ENCODE measurements at regions not wholly inside any gene's neighbourhood (a gene's known extent, or its start where the extent isn't known, plus 50 kb on each side); places are given as distances from the start of the nearest gene placed in this dataset.
A peak's percentile ranks its signal among the peaks of the same experiment; 100 is the strongest.

- no peak for DNase-seq
Observed at GRCh38 chr11:122270535-122270934, 154.5 kb upstream of the BLID start.

GRCh38 chr11:122269824-122270223 lies 153.8 kb upstream of the BLID start:
- DNase-seq, result no peak

GRCh38 chr11:122268601-122269130 lies 152.7 kb upstream of the BLID start:
- no peak for DNase-seq

DNA sequence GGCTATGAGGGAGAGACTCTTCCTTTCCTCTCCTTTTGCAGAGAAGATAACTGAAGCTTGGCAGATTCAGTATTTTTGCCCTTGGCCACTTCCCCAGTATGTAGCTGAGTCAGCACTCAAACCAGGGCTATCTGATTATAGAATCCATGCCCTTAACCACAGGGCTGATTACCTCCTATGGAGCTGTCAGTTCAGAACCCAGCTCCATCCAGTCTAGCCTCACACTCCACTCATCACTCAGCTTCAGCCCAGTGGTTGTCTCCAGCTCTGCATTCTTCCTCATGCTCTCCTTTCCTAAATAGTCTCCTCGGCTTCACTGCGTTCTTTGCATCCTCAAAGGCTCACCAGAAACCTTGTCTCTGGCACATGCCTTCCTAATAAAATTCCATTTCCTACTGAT lies 151.6 kb upstream of the BLID start:
- DNase-seq, result no peak

DNA sequence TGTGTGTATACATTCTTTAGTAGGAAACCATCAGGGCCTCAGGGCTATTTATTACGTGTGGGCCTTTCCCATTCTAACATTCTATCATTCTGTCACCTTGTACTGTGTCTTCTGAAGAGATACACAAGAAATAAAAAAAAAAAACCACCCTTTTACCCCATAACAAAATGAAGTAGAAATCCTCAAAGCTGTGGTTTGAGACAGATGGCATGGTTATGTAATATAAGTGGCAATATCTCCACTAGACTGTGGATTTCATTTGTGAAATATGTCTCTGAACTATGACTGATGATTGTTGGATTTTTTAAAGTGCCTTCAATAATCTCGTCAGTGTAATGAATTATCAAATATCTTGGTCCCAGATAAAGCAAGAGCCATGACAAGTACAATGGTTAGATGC lies 150.0 kb upstream of the BLID start:
- DNase-seq, result no peak

DNA sequence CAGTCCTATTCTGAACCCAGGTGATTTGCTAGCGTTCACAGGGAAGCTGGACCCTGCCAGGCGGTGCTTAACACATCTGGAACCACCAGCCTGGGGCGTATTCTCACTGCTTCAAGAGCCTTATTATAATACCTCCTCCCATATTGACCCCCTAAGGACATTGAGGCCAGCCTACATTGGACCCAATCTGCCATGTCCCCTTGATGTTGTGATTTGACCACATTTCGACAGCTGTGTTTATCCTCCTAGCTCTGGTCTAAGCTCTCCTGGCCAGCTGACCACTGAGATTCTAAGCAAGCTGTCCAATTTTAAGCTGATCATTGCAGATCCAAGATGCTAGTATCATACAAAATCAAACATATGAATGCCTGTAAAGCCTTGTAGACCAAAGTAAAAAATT lies 148.1 kb upstream of the BLID start:
- no peak for DNase-seq

GRCh38 chr11:122261546-122261945 lies 145.5 kb upstream of the BLID start:
- no peak for DNase-seq

DNA sequence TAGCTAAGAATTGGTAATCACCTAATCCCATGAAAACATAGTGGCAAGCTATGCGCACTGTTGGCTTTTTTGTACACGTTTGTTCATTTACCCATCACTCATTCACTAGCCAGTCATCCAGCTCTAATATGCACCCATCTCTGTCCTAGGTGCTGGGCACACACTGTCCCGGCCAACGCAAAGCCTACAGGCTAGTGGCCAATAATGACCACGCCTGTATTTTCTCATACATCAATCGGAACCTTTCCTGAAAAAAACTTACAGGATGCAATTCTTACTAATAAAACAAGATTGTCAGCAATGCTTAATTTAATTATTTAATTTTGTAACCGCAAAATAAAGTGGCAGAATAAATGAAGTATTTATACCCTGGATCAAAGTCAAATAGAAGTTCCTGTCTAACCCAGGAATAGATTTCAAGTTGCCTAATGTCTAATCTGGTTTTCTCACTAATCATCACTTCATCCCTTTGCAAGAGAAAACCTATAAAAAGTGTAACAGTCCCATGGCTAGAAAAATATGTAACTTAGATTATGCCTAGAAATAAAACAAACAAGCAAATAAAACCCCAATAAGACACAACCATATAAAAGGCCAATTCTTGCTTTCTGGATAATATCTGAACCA lies 143.3 kb upstream of the BLID start:
- DNase-seq, result no peak

DNA sequence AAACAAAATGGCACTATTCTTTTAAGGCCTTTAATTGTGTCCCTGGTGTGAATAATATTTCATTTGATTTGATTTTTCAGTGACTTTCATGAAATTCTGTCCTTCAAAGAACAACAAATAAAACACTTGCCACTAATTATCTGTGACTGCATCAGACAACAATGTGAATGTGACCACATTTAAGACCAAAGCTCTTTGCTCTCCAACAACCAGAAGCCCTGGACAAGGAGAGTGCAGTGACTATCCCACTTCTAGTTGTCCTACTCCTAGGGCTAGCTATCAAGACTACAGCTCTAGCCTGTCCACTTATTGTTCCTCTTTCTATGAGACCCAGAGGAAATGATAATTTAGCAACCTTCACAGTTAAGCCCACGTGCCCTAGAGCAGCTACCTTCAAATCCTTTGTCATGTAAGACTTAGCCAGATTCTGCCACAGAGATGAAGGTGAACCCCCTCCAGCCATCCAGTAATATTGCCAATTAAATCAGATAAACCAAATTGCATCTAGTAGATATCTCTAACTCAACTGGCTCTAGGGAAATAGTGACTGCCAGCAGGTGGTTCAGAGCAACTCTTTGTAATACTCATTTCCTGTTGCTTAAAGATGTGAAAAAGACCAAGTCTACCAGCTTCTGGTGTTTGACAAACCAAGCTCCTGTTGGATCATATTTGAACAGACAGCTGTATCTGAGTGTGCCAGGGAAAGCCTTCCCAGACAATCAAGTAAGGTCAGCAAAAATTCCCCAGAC lies 142.6 kb upstream of the BLID start:
- DNase-seq, result no peak

- DNase-seq, result no peak
Observed at GRCh38 chr11:122253589-122254231, 137.7 kb upstream of the BLID start.

DNA sequence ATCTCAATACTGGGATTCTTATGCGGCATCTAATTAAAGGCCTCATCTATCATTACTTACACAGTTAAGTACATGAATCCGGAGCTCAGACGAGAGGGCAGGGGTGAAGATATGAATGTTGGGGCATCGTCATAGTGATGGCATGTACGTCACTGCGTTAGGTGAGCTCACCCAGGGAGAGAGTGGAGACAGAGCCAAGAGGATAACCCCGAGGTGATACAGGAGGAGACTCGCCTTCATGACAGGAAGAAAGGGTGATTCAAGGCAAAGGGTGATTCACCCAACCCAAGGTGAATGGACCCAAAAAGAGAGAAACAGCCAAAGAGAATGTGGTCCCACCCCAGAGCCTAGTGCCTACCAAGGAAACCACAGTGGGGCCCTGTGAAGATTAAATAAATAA lies 132.9 kb upstream of the BLID start:
- peak; percentile 10 for DNase-seq

- DNase-seq, result no peak
Observed at GRCh38 chr11:122248131-122248530, 132.1 kb upstream of the BLID start.

- no peak for DNase-seq
Observed at GRCh38 chr11:122246874-122247273, 130.9 kb upstream of the BLID start.

DNA sequence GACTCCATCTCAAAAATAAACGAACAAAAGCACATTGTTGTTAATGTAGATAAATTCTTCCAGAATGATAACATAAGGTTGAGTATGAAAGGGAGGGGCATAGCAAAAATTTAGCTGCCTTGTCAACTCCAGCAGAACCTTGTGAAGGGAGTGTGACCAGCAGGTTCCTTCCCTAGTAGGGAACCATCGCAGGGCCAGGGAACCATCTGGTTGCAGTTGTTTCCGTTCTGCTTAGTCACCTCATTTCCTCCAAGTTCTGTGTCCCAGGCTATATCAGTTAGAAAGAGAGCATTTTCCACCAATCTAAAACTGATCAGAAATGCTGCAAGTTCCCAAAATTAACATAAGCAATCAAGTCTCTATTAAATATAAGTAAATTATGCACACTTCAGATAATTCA lies 126.7 kb upstream of the BLID start:
- no peak for DNase-seq

GRCh38 chr11:122241566-122241965 lies 125.6 kb upstream of the BLID start:
- DNase-seq, result no peak

DNA sequence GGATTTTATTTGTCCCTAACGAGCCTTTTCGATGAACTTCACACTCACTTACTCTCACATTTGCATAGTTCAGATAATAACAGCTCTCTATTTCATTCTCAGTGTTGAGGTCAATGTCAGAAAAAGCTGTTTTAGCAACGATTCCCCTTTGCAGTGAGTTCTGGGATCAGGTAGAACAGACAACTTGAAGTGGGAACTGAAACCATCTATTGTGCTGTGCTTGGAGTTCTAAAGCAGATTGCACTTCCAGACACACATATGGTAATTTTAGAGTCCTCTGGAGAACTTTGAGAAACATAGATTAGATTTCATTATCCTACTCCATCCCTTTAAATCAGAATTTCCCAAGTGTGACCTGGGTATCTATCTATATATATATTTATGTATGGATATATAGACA lies 124.6 kb upstream of the BLID start:
- DNase-seq, result no peak

- peak; percentile 44 for DNase-seq
Observed at GRCh38 chr11:122235615-122236014, 119.6 kb upstream of the BLID start.

- DNase-seq, result no peak
Observed at GRCh38 chr11:122234780-122235179, 118.8 kb upstream of the BLID start.

GRCh38 chr11:122234257-122234656 lies 118.2 kb upstream of the BLID start:
- no peak for DNase-seq

- no peak for DNase-seq
Observed at GRCh38 chr11:122232985-122233384, 117.0 kb upstream of the BLID start.

- DNase-seq, result no peak
Observed at GRCh38 chr11:122230385-122230755, 114.4 kb upstream of the BLID start.

DNA sequence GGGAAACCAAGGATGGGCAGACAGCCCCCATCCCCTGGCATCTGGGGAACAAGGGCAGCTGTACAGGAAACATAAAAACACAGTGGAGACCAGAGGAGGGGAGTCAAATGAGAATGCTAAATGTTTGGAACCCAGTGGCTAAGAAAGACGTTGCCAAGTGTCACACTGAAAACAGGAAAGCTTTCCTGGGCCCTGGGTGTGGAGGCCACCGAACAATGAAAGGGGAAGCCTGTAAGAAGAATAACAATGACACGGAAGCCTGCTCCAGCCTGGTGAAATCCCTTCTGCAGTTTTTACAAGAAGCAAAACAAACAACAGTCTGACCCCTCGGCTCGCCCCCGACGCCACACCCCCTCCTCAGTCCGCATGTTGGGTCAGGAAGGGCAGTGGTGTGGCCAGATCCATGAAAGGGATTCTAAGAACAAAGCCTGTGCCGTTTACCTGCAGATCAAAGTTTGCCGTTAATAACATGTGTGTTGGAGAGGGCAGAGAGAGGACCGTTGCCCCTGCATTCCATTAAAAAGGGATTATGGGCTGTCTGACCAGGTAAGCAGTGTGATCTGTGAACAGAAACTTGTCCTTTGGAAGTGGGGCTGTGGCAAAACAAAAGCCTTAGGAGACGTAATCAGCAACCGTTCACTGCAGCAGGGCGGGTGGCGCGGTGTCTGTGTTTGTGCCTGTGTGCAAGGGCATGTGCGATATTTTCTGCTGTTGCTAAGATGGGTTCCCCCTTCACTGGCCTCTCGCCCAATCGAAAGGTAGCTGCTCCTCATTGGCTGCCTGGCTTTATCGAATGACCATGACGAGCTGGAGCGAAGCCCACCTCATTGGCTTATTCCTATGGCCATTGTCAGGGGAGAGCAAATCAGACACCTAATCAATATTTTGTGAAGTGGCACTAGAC lies 113.7 kb upstream of the BLID start:
- no peak for DNase-seq

- DNase-seq, result no peak
Observed at GRCh38 chr11:122229078-122229477, 113.1 kb upstream of the BLID start.
